ENCODE measurements at regions not wholly inside any gene's neighbourhood (a gene's known extent, or its start where the extent isn't known, plus 50 kb on each side); places are given as distances from the start of the nearest gene placed in this dataset.

DNA sequence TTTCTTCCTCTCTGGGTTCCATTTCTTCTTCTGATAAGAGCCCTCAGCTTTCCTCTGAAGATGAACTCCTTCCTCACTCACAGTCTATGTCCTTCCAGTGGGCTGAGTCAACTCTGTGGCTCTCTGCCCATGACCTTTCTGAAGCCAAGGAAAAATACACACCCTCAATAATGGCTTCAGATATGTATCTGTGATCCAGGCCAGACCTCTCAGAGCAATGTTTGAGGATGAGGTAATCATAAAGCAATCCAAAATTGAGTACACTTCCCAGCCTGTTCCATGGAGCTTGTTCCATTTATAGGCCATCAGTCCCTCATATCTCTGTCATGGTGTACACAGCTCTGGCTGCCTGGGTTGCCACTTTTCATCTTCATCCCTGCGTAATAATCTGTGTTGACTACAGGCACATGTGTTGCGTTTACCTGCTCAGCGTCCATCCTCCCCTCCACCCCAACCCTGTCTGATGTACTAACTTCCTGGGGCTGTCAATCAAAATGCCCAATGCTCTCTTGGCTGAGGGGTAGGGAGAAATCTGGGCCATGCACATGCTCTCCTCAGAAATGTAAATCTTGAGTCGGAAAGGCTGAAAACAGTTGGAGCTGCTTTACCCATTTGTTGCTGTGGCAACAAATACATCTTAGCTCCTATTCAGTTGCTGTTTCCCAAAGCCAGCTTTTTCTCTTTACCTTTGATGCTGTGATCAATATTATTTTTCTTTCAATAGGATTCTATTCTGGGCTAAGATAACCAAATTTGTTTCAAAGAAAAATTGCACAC, 377.8 kb upstream of the TMEM132C start:
- TF ChIP-seq, protein P1, sequence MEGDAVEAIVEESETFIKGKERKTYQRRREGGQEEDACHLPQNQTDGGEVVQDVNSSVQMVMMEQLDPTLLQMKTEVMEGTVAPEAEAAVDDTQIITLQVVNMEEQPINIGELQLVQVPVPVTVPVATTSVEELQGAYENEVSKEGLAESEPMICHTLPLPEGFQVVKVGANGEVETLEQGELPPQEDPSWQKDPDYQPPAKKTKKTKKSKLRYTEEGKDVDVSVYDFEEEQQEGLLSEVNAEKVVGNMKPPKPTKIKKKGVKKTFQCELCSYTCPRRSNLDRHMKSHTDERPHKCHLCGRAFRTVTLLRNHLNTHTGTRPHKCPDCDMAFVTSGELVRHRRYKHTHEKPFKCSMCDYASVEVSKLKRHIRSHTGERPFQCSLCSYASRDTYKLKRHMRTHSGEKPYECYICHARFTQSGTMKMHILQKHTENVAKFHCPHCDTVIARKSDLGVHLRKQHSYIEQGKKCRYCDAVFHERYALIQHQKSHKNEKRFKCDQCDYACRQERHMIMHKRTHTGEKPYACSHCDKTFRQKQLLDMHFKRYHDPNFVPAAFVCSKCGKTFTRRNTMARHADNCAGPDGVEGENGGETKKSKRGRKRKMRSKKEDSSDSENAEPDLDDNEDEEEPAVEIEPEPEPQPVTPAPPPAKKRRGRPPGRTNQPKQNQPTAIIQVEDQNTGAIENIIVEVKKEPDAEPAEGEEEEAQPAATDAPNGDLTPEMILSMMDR (conservative IDR thresholded peaks at IDR 0.05; ENCODE audit: low read length), result no peak
- no peak for TF ChIP-seq EZH2phosphoT487 (IDR thresholded peaks at IDR 0.05; ENCODE audit: borderline replicate concordance, low read depth, low read length)
